PFSK-1 (cell line): ENCODE measurements at regions not wholly inside any gene's neighbourhood (a gene's known extent, or its start where the extent isn't known, plus 50 kb on each side); places are given as distances from the start of the nearest gene placed in this dataset.

Experiments used
- FOXP2 ChIP-seq: optimal IDR thresholded peaks from 2 replicates; pipeline ENCODE3; 2011; ENCODE audit warnings: borderline replicate concordance, control low read depth, inconsistent platforms; ENCODE audit not compliant: insufficient read depth; ENCODE audit errors: extremely low read length, extremely low read depth
- POLR2AphosphoS5 ChIP-seq: IDR thresholded peaks from 2 replicates; pipeline ENCODE4 v1.6.1; 2012; ENCODE audit warnings: low read depth, mild to moderate bottlenecking, control low read depth, low read length, moderate library complexity
- SIN3A ChIP-seq: IDR thresholded peaks from 2 replicates; pipeline ENCODE4 v1.6.1; 2012; ENCODE audit warnings: mild to moderate bottlenecking, low read length, moderate library complexity, borderline replicate concordance; ENCODE audit not compliant: insufficient read depth
- TAF1 ChIP-seq: IDR thresholded peaks from 2 replicates; pipeline ENCODE4 v1.6.1; 2012; ENCODE audit warnings: low read length, control low read depth, borderline replicate concordance; ENCODE audit not compliant: insufficient read depth
- TF ChIP-seq, protein P1 (sequence below), 2 experiments: IDR thresholded peaks; 2 replicates each; pipeline versions ENCODE4 v1.6.1 to v1.8.0; 2011 to 2012; ENCODE audit warnings: low read depth in 2 of 2, low read length in 2 of 2, control low read depth in 1 of 2, inconsistent platforms in 1 of 2, mild to moderate bottlenecking in 1 of 2, moderate library complexity in 1 of 2; ENCODE audit not compliant: insufficient read depth in 1 of 2

DNA sequence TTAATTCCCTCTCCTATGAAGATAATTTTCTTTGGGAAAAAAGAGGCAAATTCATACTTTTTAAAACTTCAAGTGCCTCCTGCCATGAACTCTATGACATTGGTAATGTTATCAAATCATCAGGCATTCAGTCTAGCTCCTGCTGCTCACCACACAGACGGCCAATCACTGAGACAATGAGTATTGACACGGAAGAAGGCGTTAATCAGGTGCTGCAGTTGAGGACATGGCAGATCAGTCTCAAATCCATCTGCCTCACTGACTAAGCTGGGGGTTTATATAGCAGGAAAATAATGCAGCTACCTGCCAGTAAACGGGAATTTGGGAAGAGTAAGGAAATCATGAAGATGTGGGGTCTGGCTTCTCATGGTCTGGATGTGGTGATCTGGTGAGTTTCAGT, 1087.7 kb downstream of the CDH9 start:
- TF ChIP-seq SIN3A = no peak
- TF ChIP-seq TAF1 = no peak
- TF ChIP-seq POLR2AphosphoS5 = no peak

DNA sequence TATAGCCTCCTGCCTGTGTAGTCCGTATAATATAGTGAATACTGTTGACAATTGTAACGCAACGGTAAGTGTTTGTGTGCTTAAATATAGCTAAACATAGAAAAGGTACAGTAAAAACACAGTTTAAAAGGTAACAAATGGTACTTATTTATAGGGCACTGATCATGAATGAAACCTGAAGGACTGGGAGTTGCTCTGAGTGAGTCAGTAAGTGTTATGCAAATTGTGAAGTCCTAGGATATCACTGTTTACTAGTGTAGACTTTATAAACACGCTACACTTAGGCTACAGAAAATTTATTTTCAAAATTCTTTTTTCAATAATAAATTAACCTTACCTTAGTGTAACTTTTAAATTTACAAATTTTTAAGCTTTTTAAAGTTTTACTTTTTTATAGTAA, 1090.1 kb downstream of the CDH9 start:
- TF ChIP-seq POLR2AphosphoS5 (no peak), SIN3A (no peak), TAF1 (no peak), FOXP2 (no peak)
- TF ChIP-seq, protein P1, sequence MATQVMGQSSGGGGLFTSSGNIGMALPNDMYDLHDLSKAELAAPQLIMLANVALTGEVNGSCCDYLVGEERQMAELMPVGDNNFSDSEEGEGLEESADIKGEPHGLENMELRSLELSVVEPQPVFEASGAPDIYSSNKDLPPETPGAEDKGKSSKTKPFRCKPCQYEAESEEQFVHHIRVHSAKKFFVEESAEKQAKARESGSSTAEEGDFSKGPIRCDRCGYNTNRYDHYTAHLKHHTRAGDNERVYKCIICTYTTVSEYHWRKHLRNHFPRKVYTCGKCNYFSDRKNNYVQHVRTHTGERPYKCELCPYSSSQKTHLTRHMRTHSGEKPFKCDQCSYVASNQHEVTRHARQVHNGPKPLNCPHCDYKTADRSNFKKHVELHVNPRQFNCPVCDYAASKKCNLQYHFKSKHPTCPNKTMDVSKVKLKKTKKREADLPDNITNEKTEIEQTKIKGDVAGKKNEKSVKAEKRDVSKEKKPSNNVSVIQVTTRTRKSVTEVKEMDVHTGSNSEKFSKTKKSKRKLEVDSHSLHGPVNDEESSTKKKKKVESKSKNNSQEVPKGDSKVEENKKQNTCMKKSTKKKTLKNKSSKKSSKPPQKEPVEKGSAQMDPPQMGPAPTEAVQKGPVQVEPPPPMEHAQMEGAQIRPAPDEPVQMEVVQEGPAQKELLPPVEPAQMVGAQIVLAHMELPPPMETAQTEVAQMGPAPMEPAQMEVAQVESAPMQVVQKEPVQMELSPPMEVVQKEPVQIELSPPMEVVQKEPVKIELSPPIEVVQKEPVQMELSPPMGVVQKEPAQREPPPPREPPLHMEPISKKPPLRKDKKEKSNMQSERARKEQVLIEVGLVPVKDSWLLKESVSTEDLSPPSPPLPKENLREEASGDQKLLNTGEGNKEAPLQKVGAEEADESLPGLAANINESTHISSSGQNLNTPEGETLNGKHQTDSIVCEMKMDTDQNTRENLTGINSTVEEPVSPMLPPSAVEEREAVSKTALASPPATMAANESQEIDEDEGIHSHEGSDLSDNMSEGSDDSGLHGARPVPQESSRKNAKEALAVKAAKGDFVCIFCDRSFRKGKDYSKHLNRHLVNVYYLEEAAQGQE (IDR thresholded peaks at IDR 0.05; ENCODE audit: insufficient read depth in 1 of 2, low read depth in 2 of 2, low read length in 2 of 2) = no peak

DNA sequence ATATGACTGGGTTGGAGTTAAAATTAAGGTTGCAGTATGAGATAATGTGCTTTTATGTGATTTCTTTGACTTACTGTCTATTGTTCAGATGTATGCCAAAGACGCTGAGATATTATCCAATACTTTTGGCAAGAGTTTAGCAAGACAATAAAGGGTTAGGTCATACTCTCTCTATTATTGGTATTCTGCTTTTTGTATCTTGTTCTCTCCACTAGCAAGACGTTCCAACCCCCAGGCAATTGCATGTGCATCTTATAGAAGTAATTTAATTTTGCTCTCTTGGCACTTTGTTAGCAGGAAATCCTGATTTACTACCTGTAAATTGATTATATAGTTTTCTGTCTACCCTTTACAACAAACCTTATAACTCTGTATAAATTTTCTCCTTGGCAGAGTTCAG, 1093.6 kb downstream of the CDH9 start:
- no peak for TF ChIP-seq POLR2AphosphoS5
- no peak for TF ChIP-seq TAF1
- no peak for TF ChIP-seq FOXP2
- no peak for TF ChIP-seq SIN3A
- TF ChIP-seq, protein P1 (IDR thresholded peaks at IDR 0.05; ENCODE audit: insufficient read depth in 1 of 2, low read depth in 2 of 2, low read length in 2 of 2) = no peak

DNA sequence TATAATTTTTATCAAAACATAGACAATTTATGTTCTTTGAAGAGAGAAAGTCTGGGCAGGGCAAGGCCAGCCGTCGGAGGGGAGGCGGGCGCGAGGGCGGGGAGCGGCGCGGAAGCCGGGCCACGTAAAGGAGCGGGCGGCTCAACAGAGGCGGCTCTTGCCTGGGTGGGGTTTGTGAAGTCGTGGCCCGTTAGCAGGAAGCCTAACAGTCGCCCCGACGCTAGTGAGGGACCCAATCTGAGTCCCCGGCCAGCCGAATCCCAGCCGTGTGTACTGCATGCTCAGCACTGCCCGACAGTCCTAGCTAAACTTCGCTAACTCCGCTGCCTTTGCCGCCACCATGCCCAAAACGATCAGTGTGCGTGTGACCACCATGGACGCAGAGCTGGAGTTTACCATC, 1129.2 kb downstream of the CDH9 start:
- no peak for TF ChIP-seq POLR2AphosphoS5

DNA sequence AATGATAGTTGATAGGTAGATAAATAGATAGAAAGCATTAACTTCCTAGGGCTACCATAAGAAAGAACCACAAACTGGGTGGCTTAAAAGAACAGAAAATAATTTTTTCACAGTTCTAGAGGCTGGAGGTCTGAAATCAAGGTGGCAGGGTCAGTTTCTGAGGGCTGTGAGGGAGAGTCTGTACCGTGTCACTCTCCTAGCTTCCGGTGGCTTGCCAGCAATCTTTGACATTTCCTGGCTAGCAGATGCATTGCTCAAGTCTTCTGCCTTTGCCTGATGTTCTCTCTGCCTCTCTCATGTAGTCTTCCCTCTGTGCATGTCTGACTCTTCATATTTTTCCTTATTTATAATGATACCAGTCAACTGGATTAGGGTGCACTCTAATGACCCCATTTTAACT, 1132.7 kb downstream of the CDH9 start:
- TF ChIP-seq TAF1 (no peak), POLR2AphosphoS5 (no peak), SIN3A (no peak), FOXP2 (no peak)
- TF ChIP-seq, protein P1 (IDR thresholded peaks at IDR 0.05; ENCODE audit: insufficient read depth in 1 of 2, low read depth in 2 of 2, low read length in 2 of 2) = no peak

DNA sequence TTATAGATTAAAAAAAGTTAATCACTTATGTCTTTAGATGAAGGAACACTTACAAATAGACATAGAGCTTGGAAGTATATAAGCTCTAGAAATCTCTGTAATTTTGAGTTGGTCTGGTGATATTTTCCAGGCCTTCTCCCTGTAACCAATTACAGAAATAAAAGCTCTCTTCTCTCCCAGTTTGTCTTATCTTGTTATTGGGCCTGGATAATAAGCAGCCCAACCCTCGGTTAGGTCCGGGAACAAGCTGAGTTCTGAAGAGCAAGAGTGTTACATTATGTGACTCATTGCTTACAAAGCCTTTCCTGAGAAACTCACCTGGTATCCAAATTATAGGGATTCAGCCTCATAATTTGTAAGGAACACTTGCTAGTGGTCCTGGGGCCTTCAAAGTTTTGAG, 1146.2 kb downstream of the CDH9 start:
- no peak for TF ChIP-seq FOXP2
- TF ChIP-seq, protein P1 (IDR thresholded peaks at IDR 0.05; ENCODE audit: insufficient read depth in 1 of 2, low read depth in 2 of 2, low read length in 2 of 2) = no peak
- TF ChIP-seq TAF1 = no peak
- no peak for TF ChIP-seq SIN3A
- no peak for TF ChIP-seq POLR2AphosphoS5
